Ureter (tissue), 1 donor: ENCODE measurements at regions not wholly inside any gene's neighbourhood (a gene's known extent, or its start where the extent isn't known, plus 50 kb on each side); places are given as distances from the start of the nearest gene placed in this dataset.
"Not testable (repeated sequence)": the region's sequence is repeated elsewhere in the genome, so short reads cannot be mapped to it uniquely, and the experiment has no call there.

Experiments used
- DNase-seq: peaks from one replicate; pipeline ENCODE4 v3.0.0-alpha.2; 2020; ENCODE audit warnings: low spot score
- donor health status: DM: yes; HTN: yes; CAD: no.

- DNase-seq: no peak
These were observed 1286.4 kb downstream of the PCDH9 start for GRCh38 chr13:65943708-65944107.

GRCh38 chr13:65943024-65943423 lies 1287.1 kb downstream of the PCDH9 start:
- DNase-seq: no peak

- DNase-seq: no peak
These were observed 1289.4 kb downstream of the PCDH9 start for GRCh38 chr13:65940720-65941119.

- DNase-seq: no peak
These were observed 1292.9 kb downstream of the PCDH9 start for GRCh38 chr13:65937251-65937650.

- DNase-seq: no peak
These were observed 1293.9 kb downstream of the PCDH9 start for GRCh38 chr13:65936249-65936648.

GRCh38 chr13:65932587-65933239 lies 1297.4 kb downstream of the PCDH9 start:
- DNase-seq: no peak

GRCh38 chr13:65932013-65932412 lies 1298.1 kb downstream of the PCDH9 start:
- no peak for DNase-seq

- no peak for DNase-seq
These were observed 1300.7 kb downstream of the PCDH9 start for GRCh38 chr13:65929436-65929835.

- peak; percentile 41 for DNase-seq
These were observed 1303.4 kb downstream of the PCDH9 start for GRCh38 chr13:65926750-65927171.

GRCh38 chr13:65922846-65923245 lies 1307.3 kb downstream of the PCDH9 start:
- not testable (repeated sequence) for DNase-seq

GRCh38 chr13:65921933-65922332 lies 1308.2 kb downstream of the PCDH9 start:
- DNase-seq: no peak

GRCh38 chr13:65917731-65918130 lies 1312.4 kb downstream of the PCDH9 start:
- DNase-seq: no peak

- no peak for DNase-seq
These were observed 1314.9 kb downstream of the PCDH9 start for GRCh38 chr13:65915195-65915594.

GRCh38 chr13:65914716-65915115 lies 1315.4 kb downstream of the PCDH9 start:
- no peak for DNase-seq

GRCh38 chr13:65913173-65913572 lies 1317.0 kb downstream of the PCDH9 start:
- no peak for DNase-seq

GRCh38 chr13:65912516-65912915 lies 1317.6 kb downstream of the PCDH9 start:
- no peak for DNase-seq

GRCh38 chr13:65911546-65912193 lies 1318.5 kb downstream of the PCDH9 start:
- DNase-seq: no peak

GRCh38 chr13:65909501-65909900 lies 1320.6 kb downstream of the PCDH9 start:
- no peak for DNase-seq

GRCh38 chr13:65907666-65908525 lies 1322.2 kb downstream of the PCDH9 start:
- no peak for DNase-seq

- DNase-seq: no peak
These were observed 1328.4 kb downstream of the PCDH9 start for GRCh38 chr13:65901723-65902122.

GRCh38 chr13:65894049-65894448 lies 1336.1 kb downstream of the PCDH9 start:
- DNase-seq: no peak

GRCh38 chr13:65892859-65893258 lies 1337.3 kb downstream of the PCDH9 start:
- no peak for DNase-seq

- no peak for DNase-seq
These were observed 1340.8 kb downstream of the PCDH9 start for GRCh38 chr13:65889368-65889767.
